ENCODE measurements at regions not wholly inside any gene's neighbourhood (a gene's known extent, or its start where the extent isn't known, plus 50 kb on each side); places are given as distances from the start of the nearest gene placed in this dataset.

DNA sequence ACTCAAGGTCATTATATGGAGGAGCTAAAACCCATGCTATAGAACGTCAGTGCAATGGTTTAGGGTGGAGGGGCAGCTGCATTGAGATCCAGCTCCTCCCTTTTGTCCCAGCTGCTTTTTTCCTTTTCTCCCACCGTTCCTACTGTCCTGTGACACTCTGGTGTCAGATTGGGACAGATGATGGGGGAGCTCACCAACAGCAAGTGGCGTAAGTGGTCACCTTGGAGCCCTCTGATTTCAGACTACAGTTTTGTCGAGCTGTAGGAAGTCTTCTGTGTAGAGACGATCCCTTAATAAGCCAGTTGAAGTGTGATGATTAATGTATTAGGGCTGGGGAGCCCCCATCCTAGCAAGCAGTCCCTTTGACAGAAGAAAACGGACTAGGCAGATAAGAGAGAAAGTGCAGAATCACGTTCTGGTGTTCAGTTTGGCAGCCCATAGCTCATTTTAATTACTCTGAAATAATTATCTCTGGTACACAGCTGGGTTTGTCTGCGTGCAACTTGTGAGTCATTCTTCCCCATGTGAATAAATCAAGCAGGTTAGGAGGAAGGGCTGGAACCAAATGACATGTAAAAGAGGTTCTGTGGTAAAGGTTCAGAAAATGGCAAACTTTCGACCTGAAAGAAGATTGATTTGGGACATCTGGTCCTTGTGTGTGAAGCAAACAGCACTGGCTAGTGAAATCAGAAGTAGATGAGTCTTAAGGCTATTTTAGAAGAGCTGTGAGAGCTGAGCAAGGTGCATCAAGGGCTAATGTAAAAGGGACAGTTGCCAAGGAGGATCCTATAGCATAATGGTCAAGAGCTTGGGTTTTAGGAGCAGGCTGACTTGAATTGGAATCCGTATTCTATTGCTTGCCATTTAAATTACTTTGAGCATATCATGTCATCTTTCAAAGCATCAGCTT is 241.4 kb downstream of the EDEM1 start:
- DNase-seq (ENCODE audit: low read depth), result no peak

DNA sequence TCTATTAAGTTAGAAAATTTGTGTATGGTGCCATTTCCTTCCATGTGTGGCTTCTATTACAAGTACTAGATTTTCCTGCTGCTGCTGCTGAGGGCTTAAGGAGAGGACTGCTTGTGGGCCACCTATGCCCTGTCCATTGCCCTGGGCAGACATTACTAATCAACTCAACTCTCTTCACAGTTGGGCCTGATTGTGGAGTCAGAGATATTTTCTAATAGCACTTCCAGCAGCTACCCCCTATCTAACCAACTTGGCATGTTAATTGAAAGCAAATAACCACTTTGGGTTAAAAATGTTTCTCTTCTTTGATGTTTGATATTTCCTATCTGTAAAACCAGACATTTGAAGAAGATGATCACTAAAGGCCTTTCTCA is 242.0 kb downstream of the EDEM1 start:
- no peak for DNase-seq (ENCODE audit: low read depth)

DNA sequence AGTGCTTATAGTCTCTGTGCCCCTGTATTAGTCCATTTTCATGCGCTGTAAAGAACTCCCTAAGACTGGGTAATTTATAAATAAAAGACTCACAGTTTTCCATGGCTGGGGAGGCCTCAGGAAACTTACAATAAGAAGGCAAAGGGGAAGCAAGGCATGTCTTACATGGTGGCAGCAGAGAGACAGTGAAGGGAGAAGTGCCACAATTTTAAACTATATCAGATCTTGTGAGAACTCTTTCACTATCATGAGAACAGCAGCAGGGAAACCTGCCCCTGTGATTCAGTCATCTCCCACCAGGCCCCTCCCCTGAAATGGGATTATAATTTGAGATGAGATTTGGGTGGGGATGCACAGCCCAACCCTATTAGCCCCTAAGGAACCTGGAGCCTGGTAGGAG is 243.2 kb downstream of the EDEM1 start:
- DNase-seq (ENCODE audit: low read depth), result no peak

DNA sequence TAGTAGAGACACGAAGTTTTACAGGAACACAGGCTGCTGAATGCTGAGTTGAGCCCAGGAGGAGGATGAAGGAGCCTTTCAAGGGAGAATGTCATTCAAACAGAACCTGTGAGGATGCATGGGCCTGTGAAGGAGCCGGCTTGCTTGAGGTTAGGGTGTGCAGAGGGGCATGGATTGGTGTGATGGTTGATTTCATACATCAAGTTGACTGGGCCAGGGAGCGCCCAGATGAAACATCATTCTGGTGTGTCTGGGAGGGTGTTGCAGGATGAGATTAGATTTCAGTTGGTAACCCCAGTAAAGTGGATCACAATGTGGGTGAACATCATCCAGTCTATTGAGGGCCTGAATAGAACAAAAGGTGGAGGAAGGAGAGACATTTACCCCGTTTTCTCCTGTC is 243.6 kb downstream of the EDEM1 start:
- DNase-seq (ENCODE audit: low read depth), result no peak

DNA sequence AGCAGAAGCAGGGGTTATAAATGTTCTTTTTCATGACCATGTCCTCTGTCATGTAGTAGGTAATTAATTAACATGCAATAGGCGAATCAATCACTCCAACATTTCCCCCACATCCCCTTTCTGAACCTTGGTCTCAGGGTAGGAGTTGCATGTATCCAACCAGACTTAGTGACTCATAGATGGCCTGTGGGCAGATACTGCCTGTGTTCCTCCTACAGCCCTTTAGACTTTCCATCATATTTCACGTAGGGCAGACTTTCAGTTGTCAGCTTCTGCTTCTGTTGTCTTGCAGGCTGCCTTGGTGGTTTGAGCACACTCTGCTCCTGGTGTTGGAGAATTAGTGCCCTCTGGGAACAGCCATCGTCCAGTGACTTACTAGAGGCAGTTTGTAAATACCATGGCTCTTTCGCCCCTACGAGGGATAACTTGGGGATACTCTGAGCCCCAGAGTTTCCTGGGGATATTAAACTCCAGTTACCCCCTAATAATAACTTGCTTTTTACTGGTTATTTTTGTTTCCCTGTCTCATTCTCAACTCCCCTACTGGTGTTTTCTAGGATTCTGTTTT is 244.4 kb downstream of the EDEM1 start:
- no peak for DNase-seq (ENCODE audit: low read depth)

DNA sequence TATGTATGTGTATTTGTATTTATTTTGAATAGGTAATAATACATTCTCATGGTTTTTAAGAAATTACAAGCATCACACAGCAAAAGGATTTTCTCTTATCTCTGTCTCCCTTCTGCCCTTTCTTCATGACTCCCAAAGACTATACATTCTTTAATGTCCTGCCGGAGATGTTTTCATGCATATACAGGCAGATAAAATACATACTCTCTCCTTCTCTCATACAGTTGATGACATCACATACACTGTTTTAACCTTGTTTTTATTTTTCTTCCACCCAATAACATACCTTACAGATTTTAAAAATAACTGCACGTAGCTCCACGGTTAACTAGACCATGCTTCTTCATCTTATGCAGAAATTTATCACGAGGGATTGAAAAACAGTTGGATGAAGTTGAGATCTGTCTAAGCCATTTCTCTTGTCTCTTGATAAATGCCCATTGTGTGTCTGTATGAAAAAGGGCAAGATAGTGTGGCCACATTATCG is 249.8 kb downstream of the EDEM1 start:
- DNase-seq (ENCODE audit: low read depth), result no peak

DNA sequence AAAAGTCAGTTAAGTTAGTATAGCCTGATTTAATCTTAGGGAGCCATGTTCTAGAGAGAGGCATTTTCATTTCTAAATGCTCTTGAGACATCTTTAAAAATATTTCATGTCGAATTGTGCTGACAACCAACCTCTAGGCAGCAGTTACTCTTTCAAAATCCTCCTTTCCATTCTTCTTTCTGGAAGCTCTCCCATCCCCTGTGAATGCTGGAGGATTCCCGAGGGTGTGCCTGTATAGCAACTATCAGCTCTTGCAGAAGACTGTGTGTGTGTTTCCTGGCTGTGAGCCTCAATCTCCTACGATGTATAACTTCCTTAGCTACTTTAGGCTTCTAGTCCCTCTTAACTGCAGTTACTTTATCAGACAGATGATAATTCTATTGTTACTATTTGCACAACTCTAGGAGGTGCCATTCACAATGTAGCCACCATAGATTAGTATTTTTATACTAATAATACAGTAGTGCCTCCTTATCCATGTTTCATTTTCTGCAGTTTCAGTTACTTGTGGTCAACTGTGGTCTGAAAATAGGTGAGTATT is 250.3 kb downstream of the EDEM1 start:
- DNase-seq (ENCODE audit: low read depth), result no peak

DNA sequence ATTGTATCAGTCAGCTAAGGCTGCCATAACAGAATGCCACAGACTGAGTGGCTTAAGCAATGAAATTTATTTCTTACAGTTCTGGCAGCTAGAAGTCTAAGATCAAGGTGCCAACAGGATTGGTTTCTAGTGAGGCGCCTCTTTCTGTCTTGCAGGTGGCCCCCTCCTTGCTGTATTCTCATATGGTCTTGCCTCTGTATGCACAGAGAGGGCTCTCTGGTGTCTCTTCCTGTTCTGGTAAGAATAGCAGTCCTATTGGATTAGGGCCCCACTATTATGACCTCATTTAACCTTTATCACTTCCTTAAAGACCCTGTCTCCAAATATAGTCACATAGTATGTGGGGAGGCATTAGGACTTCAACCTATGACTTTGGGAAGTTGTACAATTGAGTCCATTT is 253.9 kb downstream of the EDEM1 start:
- DNase-seq (ENCODE audit: low read depth), result no peak

DNA sequence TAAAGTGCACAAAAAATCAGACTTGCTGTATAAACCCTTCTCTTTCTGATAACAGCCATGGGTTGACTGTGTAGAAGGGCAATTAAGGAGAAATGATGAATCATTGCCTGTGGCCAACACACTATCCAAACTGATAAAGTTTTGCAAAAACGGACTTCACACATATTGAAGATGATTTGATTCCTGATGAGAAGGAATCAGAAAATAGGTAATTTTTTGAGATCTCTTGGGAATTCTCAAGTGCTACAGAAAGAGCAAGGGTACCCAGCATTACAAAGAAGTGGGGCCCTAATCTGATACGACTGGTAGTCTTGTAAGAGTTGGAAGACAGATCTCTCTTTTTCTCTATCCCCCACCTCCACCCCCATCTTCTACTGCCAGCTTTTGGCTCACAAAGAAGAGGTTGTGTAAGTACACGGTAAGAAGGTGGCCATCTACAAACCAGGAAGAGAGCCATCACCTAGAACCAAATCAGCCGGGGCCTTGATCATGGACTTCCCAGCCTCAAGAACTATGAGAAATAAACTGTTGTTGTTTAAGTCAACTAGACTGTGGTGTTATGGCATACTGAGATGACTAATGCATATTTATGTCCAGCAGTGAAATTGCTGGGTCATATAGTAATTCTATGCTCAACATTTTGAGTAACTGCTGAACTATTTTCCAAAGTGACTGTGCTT is 254.7 kb downstream of the EDEM1 start:
- DNase-seq (ENCODE audit: low read depth), result no peak

DNA sequence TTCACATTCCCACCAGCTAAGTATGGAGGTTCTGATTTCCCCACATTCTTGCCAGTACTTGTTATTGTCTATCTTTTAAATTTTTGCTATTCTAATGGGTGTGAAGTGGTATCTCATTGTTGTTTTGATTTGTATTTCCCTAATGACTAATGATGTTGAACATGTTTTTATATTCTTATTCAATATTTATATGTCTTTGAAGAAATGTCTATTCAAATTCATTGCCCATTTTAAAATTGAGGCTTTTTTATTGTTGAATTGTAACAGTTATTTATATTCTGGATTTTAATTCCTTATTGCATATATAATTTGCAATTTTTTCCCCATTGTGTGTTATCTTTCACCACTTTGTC is 255.3 kb downstream of the EDEM1 start:
- DNase-seq (ENCODE audit: low read depth), result no peak

DNA sequence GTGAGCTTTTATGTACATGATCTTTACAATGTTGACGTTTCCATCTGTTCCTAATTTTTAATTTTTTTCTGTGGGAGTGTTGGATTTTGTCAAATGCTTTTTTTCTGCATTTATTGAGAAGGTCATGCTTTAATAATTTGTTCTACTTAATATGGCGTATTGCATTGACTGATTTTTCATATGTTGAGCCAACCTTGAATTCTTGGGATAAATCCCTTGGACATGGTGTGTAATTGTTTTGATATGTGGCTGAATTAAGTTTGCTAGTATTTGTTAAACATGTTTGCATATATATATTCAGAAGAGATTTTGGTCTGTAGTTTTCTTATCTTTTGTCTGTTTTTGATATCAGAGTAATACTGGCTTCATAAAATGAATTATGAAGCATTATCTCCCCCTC is 256.7 kb downstream of the EDEM1 start:
- no peak for DNase-seq (ENCODE audit: low read depth)

DNA sequence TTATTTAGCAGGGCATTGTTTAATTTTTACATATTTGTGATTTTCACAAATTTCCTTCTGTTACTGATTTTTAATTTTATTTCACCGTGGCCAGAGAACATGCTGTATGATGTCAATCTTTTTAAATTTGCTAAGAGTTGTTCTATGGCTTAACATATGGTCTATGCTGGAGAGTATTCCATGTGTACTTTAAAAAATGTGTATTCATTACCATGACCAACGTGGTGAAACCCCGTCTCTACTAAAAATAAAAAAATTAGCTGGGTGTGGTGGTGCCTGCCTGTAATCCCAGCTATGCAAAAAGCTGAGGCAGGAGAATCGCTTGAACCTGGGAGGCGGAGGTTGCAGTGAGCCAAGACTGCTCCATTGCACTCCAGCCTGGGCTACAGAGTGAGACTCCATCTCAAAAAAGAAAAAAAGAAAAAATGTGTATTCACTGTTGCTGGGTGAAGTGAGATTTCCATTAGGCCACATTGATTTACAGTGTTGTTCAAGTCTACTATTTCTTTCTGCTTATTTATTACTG is 258.2 kb downstream of the EDEM1 start:
- DNase-seq (ENCODE audit: low read depth), result no peak

DNA sequence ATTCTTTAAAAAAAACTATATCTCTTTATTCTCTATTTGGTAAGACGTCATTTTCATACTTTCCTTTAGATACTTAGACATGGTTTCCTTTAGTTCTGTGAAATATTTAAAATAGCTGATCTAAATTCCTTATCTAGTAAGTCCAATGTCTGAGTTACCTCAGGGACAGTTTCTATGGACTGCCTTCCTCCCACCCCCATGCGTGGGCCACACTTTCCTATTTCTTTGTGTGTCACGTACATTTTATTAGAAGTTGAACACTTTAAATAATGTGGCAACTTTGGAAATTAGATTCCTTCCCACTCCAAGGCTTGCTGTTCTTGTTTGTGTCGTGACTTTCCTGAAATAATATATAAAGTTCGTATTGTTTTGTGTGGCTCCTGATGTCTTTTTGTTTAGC is 260.7 kb downstream of the EDEM1 start:
- no peak for DNase-seq (ENCODE audit: low read depth)

DNA sequence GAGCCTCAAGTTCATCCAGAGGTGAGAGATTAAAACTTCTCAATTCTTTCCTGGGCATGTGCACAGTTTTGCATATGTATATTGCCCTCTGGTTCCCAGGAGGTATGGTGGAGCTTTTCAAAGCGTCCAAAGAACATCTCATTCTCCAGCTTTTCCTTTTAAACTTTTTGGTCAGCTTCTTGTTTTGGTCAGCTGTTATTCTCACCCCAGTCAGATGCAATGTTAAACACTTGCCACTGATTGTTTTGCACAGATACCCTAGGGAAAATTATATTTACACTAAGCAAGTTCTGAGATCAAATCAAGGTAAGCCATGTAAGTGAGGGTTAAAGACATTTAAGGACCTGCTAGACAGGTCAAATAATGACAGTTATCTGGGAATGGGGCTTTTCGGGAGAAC is 261.3 kb downstream of the EDEM1 start:
- no peak for DNase-seq (ENCODE audit: low read depth)

DNA sequence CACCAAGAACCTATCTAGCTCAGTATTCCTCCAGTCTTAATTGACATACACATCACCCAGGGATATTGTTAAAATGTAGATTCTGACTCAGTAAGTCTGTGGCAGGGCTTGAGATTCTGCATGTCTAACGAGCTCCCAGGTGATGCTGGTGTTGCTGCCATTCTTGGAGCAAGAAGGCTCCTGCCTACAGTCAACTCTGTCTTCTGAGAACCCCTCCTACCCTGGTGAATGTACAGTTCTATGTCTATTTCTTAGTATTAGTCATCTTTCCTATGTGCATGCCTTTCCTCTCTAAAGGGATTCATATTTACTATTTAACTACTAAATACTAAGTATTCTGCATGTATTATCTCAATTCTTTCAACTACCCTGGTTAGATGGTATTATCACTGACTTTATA is 268.7 kb downstream of the EDEM1 start:
- no peak for DNase-seq (ENCODE audit: low read depth)

DNA sequence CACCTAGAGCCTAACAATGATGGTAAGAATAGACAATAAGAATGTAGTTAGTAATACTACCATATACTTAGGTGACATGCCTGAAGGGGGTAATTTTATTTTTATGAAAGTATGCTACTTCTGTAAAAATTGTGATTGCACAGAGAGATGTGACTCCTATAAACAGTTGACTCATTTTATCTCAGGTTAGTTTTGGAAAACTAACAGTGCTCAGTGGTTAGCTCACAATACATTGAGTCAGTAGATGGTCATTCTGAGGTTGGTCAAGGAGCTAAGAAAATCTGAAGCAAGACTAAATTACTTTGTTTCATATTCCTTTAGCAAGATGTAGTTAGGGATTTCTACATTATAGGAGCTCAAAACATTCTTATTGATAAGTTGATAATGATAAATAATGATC is 271.0 kb downstream of the EDEM1 start:
- DNase-seq (ENCODE audit: low read depth), result no peak

DNA sequence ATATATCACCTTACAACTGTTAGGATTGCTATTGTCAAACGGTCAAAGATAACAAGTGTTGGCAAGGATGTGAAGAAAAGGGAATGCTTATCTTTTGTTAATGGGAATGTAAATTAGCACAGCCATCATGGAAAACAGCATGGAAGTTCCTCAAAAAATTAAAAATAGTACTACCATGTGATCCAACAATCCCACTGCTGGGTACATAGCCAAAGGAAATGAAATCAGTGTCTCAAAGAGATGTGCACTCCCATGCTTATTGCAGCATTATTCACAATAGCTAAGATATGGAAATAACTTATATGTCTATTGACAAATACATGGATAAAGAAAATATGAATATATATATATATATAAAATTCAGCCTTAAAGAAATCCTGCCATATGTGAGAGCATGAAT is 274.6 kb downstream of the EDEM1 start:
- DNase-seq (ENCODE audit: low read depth), result no peak

DNA sequence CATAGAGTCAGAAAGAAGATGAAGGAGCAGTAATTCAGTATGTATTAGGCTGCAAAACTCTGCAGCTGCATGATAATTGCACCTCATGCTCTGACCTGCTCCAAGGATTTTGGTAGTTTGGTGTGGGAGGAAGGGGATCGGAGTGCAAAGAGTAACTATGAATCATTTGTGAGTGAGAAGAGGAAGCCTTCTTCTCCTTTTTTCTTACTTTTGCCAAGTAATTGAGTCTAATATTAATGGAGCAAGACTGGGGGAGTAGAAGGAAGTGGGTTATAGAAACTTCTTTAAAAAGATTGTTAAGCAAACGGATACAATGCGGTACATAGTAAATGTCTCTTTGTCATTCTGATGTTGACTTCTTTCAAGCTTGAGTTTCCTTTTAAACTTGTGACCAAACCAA is 276.5 kb downstream of the EDEM1 start:
- no peak for DNase-seq (ENCODE audit: low read depth)

DNA sequence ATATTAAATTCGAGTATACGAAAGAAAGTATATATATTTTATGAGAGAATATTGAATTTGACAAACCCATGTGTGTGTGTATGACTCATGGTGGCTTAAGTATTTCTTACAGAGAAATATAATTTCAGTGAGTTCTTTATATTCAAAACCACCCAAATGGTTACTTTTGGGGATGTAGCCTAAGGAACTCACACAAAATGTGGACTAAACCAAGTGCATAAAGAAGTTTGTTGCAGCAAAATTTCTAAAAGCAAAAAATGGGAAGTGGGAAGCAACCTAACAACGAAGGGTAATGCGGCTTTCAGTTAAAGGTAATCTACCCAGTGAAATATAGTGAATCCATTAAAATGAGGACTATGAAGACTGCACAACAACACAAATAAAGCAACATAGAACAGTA is 277.1 kb downstream of the EDEM1 start:
- DNase-seq (ENCODE audit: low read depth), result no peak

DNA sequence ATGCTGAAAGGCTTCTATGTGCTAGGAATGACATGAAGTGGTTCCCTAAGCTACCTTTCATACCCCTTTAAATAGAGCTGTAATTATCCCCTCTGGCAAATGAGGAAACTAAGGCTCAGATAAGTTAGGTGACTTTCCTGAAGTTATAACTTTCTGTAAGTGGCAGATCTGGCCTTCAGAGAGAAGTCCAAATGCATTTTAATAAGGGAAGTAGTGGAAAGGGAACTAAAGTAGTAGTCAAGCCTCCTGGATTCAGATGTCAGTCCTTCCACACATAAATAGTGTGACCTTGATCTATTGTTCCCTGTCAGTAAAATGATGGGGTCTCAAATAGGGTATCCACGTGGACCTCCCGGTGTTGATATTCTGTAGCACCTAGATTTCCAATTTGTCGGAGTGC is 277.7 kb downstream of the EDEM1 start:
- DNase-seq (ENCODE audit: low read depth), result no peak

DNA sequence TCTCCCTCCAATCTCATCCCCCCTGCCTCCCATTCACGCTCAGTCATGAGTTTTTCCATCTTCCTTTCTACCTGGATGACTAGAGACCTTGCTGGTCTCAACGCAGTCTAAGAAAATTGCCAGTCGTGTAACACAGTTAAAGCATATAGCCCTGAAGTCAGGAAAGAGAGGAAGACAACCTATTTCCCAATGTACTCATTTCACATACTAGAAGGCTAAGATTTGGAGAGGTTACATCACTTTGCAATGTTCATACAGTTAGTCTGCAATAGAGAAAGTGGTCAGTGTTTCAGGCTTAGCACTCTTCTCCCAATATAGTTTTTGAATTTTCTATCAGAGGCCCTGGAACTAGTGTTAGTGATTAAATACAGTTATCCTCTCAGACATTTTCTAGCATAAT is 278.6 kb downstream of the EDEM1 start:
- no peak for DNase-seq (ENCODE audit: low read depth)

DNA sequence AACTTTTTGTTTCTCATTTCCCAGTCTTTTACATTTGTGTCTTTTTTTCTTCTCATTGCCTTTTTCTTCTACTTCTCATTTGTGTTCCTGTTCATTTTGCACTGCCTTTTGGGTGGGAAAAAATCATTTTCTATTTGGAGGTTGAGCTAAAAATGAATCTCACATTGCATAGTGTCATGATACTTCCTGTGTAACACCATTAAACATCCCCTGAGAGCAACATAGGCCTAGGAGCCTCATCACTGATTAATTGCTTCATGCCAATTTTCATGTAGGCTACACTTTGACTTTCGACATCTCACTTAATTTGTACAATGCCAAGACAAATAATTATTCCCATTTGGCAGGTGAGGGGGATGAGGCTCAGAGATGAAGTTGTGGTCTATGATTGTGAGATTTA is 279.2 kb downstream of the EDEM1 start:
- DNase-seq (ENCODE audit: low read depth), result no peak

DNA sequence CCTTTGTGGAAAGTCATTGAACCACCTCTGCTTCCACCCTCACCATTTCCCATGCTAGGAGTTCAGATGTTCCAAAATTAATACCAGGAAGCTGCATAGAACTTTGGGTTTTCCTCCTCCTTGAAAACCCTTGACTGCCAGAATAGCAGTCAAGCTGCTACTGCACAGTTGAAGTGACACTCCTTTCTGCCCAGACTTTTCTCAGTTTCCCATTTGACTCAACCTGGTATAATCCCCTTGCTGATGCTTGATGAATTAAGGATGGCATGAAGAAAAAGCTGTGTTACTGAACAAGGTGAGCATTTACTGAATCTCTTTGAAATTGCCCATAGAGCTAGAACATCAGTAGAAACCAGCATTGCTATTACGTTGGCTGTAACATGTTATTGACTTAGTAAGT is 286.0 kb downstream of the EDEM1 start:
- DNase-seq (ENCODE audit: low read depth), result no peak

Data from GM04503 (cell line).